IMR-90 (cell line): ENCODE measurements at regions not wholly inside any gene's neighbourhood (a gene's known extent, or its start where the extent isn't known, plus 50 kb on each side); places are given as distances from the start of the nearest gene placed in this dataset.

ENCODE experiments used
- CEBPB ChIP-seq: IDR thresholded peaks from 2 replicates; pipeline ENCODE4 v1.6.1; 2012; ENCODE audit warnings: low read depth, low read length, improper control_type of control experiment
- CHD1 ChIP-seq: IDR thresholded peaks from 2 replicates; pipeline ENCODE4 v1.6.1; 2012; ENCODE audit warnings: low read depth, low read length, improper control_type of control experiment
- MXI1 ChIP-seq: IDR thresholded peaks from 2 replicates; pipeline ENCODE4 v1.6.1; 2012; ENCODE audit warnings: low read depth, mild to moderate bottlenecking, low read length, moderate library complexity, borderline replicate concordance
- NFE2L2 ChIP-seq: fragments of 150-350 bp; IDR thresholded peaks from 2 replicates; pipeline ENCODE4 v1.6.1; 2016; ENCODE audit warnings: low read depth, mild to moderate bottlenecking, low read length
- POLR2A ChIP-seq: IDR thresholded peaks from 2 replicates; pipeline ENCODE4 v1.6.1; 2012; ENCODE audit warnings: mild to moderate bottlenecking, low read depth, low read length
- RAD21 ChIP-seq: IDR thresholded peaks from 2 replicates; pipeline ENCODE4 v1.6.1; 2012; ENCODE audit warnings: low read length, improper control_type of control experiment
- RFX5 ChIP-seq: IDR thresholded peaks from 2 replicates; pipeline ENCODE4 v1.8.0; 2012; ENCODE audit warnings: low read depth, mild to moderate bottlenecking, low read length, moderate library complexity
- SMC3 ChIP-seq: fragments of 150-350 bp; IDR thresholded peaks from 2 replicates; pipeline ENCODE4 v1.6.1; 2016; ENCODE audit warnings: low read depth, mild to moderate bottlenecking, antibody characterized with exemption, low read length, moderate library complexity
- TF ChIP-seq, protein P1 (sequence below): conservative IDR thresholded peaks from 2 replicates; pipeline ENCODE4 v1.5.1; 2012; ENCODE audit warnings: mild to moderate bottlenecking, low read depth, low read length, improper control_type of control experiment
- TF ChIP-seq, protein P2 (sequence below): fragments of 150-350 bp; IDR thresholded peaks from 2 replicates; pipeline ENCODE4 v1.6.1; 2017; ENCODE audit warnings: mild to moderate bottlenecking, antibody characterized with exemption, low read length, low read depth

DNA sequence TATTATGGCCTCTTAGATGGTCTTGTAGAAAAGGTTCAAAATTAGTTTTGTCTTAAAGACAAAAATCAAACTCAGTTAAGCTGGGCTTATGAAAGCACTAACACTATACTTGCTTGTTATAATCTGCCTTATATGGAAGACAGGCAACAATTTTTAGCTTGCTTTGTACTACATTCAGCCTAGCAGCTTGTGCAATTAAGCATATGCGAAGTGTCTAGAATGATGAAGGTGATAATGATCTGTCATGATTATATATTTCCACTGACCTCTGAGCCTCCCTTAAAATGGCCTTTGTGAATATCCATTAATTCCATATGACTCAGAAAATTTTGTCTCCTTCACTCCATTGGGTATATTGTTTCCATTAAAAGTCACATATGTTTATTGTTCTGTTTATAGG lies 834.9 kb downstream of the OLFM4 start:
- TF ChIP-seq RFX5 (no peak), POLR2A (no peak), MXI1 (no peak), CEBPB (no peak), RAD21 (no peak), SMC3 (no peak), CHD1 (no peak), NFE2L2 (no peak)
- TF ChIP-seq, protein P1, sequence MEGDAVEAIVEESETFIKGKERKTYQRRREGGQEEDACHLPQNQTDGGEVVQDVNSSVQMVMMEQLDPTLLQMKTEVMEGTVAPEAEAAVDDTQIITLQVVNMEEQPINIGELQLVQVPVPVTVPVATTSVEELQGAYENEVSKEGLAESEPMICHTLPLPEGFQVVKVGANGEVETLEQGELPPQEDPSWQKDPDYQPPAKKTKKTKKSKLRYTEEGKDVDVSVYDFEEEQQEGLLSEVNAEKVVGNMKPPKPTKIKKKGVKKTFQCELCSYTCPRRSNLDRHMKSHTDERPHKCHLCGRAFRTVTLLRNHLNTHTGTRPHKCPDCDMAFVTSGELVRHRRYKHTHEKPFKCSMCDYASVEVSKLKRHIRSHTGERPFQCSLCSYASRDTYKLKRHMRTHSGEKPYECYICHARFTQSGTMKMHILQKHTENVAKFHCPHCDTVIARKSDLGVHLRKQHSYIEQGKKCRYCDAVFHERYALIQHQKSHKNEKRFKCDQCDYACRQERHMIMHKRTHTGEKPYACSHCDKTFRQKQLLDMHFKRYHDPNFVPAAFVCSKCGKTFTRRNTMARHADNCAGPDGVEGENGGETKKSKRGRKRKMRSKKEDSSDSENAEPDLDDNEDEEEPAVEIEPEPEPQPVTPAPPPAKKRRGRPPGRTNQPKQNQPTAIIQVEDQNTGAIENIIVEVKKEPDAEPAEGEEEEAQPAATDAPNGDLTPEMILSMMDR, result no peak
- TF ChIP-seq, protein P2, sequence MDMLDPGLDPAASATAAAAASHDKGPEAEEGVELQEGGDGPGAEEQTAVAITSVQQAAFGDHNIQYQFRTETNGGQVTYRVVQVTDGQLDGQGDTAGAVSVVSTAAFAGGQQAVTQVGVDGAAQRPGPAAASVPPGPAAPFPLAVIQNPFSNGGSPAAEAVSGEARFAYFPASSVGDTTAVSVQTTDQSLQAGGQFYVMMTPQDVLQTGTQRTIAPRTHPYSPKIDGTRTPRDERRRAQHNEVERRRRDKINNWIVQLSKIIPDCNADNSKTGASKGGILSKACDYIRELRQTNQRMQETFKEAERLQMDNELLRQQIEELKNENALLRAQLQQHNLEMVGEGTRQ, result no peak
